Left ventricle myocardium inferior (tissue), 1 donor: ENCODE measurements at regions not wholly inside any gene's neighbourhood (a gene's known extent, or its start where the extent isn't known, plus 50 kb on each side); places are given as distances from the start of the nearest gene placed in this dataset.
"Not testable (repeated sequence)": the region's sequence is repeated elsewhere in the genome, so short reads cannot be mapped to it uniquely, and the experiment has no call there.

Experiments
- DNase-seq: peaks from one replicate; pipeline ENCODE4 v3.0.0-alpha.2; 2020
- H3K27ac ChIP-seq: fragments of 200-600 bp; replicated peaks from 2 replicates; pipeline ENCODE4 v1.8.0; 2021
- H3K27me3 ChIP-seq: fragments of 200-600 bp; 2 replicates; pipeline ENCODE4 v1.8.0; 2021; ENCODE audit warnings: low read depth
- H3K36me3 ChIP-seq: fragments of 200-600 bp; 2 replicates; pipeline ENCODE4 v1.8.0; 2021
- H3K4me1 ChIP-seq: fragments of 200-600 bp; 2 replicates; pipeline ENCODE4 v1.8.0; 2021
- H3K4me3 ChIP-seq: fragments of 200-600 bp; 2 replicates; pipeline ENCODE4 v1.8.0; 2021; ENCODE audit warnings: mild to moderate bottlenecking, moderate library complexity
- H3K9me3 ChIP-seq: fragments of 200-600 bp; replicated peaks from 2 replicates; pipeline ENCODE4 v1.8.0; 2021
- intact Hi-C: fragments of 100-400 bp; cut with micrococcal nuclease; formaldehyde crosslinking; loops from one replicate; pipeline ENCODE4 v1.11.0; 2022
- TF ChIP-seq, protein P1 (sequence below): fragments of 200-600 bp; IDR thresholded peaks from 2 replicates; pipeline ENCODE4 v1.8.0; 2021; ENCODE audit warnings: antibody characterized with exemption, mild to moderate bottlenecking, borderline replicate concordance
- donor health status: DM: no; HTN: yes; CAD: no; lungs with severe emphysema.

DNA sequence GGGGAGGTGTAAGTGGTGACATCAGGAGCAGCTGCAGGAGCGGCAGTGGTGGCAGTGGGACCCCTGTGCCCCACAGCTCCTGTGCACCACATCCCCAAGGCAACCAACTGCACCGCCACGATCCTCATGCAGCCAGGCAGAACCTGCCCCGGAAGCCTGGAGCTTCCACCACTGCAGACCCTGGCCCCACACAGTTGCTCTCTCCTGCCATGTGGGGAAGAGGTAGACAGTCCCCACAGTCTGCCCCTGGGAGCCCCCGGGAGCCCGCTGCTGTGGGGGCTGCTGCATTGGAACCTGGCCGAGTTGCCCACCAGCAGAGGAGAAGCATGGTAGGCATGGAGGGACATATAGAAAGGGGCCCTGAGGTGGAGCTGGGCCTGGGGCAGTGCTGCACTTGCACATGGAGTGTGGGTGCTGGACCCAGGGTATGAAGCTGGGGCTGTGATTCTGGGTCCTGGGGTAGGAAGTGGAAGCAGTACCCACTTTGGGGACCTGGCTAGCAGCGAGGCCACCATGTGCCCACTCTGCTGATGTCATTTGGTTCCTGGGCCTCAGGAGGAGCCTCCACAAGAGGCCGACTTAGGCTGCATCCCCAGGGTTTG is 623.3 kb upstream of the LRRTM4 start:
- intact Hi-C loops, result no loop called here
- TF ChIP-seq, protein P1, sequence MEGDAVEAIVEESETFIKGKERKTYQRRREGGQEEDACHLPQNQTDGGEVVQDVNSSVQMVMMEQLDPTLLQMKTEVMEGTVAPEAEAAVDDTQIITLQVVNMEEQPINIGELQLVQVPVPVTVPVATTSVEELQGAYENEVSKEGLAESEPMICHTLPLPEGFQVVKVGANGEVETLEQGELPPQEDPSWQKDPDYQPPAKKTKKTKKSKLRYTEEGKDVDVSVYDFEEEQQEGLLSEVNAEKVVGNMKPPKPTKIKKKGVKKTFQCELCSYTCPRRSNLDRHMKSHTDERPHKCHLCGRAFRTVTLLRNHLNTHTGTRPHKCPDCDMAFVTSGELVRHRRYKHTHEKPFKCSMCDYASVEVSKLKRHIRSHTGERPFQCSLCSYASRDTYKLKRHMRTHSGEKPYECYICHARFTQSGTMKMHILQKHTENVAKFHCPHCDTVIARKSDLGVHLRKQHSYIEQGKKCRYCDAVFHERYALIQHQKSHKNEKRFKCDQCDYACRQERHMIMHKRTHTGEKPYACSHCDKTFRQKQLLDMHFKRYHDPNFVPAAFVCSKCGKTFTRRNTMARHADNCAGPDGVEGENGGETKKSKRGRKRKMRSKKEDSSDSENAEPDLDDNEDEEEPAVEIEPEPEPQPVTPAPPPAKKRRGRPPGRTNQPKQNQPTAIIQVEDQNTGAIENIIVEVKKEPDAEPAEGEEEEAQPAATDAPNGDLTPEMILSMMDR, result no peak
- Histone ChIP-seq H3K4me3 (no peak overlapping the region), H3K27me3 (no peaks in the 10 kb centered on the region), H3K4me1 (no peaks in the 10 kb centered on the region), H3K9me3 (no peaks in the 10 kb centered on the region), H3K36me3 (no peaks in the 10 kb centered on the region), H3K27ac (no peak overlapping the region)
- DNase-seq, result no peak

DNA sequence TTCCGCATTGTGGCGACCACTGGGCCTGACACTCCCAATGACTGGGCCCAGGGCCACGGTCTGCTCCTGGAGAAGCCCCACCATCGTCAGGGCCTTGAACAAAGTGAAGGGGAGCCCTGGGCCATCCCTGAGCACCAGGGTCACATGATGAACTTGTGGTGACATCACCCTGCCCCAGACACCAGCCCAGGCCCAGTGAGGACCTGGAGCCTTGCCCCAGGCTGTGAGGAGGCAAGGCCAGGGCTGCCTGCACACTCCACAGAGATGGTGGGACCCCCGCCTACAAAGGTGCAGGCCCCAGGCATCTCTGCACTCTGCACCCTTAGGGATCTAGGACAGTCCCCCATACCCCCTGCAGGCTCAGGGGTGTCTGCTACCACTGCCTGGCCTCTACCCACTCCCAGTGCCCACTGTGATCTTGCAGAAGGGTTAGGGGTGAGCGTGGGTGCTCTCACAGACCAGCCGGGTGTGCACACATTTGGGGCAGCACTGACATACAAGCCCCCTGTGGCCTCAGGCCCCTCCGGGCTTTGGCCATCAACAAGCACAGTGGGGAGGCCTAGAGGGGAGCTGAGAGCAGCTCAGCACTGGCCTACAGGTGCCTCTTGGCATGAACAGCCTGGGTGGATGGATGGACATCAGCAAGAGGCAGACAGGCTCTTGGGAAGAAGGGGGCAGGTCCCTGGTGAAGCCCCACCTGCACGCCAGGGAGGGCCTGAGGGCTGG is 624.0 kb upstream of the LRRTM4 start:
- intact Hi-C loops, result no loop called here
- TF ChIP-seq, protein P1, result no peak
- Histone ChIP-seq H3K27ac (no peak overlapping the region), H3K4me3 (no peak overlapping the region), H3K27me3 (no peaks in the 10 kb centered on the region), H3K9me3 (no peaks in the 10 kb centered on the region), H3K4me1 (no peaks in the 10 kb centered on the region), H3K36me3 (no peaks in the 10 kb centered on the region)
- DNase-seq, result no peak

DNA sequence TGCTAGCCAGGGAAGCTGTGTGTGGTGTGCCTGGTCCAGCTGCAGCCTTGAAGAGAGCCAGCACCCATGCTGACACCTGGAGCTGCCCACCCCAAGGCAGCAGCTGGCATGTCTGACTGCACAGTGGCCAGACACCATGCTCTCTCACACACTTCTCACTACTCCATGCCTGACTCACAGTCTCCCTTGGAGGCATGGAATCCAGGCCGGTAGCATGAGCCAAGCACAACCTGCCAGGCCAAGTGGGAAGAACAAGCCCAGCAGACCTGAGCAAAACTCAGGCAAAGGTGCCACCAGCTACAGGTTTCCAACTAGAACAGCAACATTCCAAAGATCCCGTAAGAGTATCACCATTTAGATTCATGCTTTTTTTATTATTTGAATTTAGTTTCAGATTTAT is 625.3 kb upstream of the LRRTM4 start:
- H3K27ac ChIP-seq, result no peak overlapping the region
- H3K27me3 ChIP-seq, result no peaks in the 10 kb centered on the region
- no peaks in the 10 kb centered on the region for H3K4me1 ChIP-seq
- H3K4me3 ChIP-seq, result no peak overlapping the region
- no peaks in the 10 kb centered on the region for H3K9me3 ChIP-seq
- TF ChIP-seq, protein P1, result no peak
- DNase-seq, result no peak
- intact Hi-C loops, result no loop called here
- H3K36me3 ChIP-seq, result no peaks in the 10 kb centered on the region

DNA sequence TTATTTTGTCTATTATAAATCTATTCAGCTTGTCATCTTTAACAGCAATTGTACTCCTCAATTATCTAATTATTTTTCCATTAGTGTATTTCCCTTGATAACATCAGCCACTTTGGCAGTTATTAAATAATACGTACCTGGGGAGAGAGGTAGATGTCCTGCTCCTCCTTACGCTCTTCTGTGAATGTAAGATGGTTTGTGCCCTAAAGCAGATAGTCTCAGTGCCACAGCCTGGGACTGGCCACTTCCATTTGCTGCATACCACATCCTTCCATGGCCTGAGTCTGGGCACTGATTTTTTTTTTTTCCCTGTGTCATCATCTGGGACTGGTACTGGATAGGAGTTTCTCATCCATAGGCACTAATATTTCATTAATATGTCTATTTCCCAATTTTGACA is 632.4 kb upstream of the LRRTM4 start:
- Histone ChIP-seq H3K9me3 (peaks cover 14% of the 10 kb centered on the region), H3K4me1 (no peaks in the 10 kb centered on the region), H3K27me3 (no peaks in the 10 kb centered on the region), H3K27ac (no peak overlapping the region), H3K36me3 (no peaks in the 10 kb centered on the region), H3K4me3 (no peak overlapping the region)
- TF ChIP-seq, protein P1, result no peak
- intact Hi-C loops, result no loop called here
- no peak for DNase-seq

DNA sequence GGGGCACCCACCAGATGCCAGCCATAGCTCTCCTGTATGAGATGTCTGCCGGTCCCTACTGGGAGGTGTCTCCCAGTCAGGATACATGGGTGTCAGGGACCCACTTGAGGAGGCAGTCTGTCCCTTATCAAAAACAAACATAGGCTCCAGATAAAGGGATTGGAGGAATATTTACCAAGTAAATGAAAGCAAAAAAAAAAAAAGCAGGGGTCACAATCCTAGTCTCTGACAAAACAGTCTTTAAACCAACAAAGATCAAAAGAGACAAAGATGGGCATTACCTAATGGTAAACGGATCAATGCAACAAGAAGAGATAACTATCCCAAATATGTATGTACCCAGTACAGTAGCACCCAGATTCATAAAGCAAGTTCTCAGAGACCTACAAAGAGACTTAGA is 640.0 kb upstream of the LRRTM4 start:
- Histone ChIP-seq H3K27me3 (no peaks in the 10 kb centered on the region), H3K27ac (no peak overlapping the region), H3K9me3 (peaks cover 19% of the 10 kb centered on the region), H3K36me3 (no peaks in the 10 kb centered on the region), H3K4me1 (no peaks in the 10 kb centered on the region), H3K4me3 (no peak overlapping the region)
- TF ChIP-seq, protein P1, result no peak
- intact Hi-C loops, result no loop called here
- no peak for DNase-seq

DNA sequence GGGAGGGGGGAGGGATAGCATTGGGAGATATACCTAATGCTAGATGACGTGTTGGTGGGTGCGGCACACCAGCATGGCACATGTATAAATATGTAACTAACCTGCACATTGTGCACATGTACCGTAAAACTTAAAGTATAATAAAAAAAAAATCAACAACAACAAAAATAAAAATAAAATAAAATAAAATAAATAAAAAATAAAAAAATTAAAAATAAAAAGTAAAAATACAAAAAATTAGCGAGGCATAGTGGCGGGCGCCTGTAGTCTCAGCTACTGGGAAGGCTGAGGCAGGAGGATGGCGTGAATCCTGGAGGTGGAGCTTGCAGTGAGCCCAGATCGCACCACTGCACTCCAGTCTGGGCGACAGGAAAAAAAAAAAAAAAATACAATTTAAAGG is 650.0 kb upstream of the LRRTM4 start:
- peaks cover 14% of the 10 kb centered on the region for H3K9me3 ChIP-seq
- intact Hi-C loops, DNase-seq, H3K4me3 ChIP-seq, H3K4me1 ChIP-seq, H3K36me3 ChIP-seq, H3K27me3 ChIP-seq, H3K27ac ChIP-seq: not testable (repeated sequence)
